ENCODE measurements at regions not wholly inside any gene's neighbourhood (a gene's known extent, or its start where the extent isn't known, plus 50 kb on each side); places are given as distances from the start of the nearest gene placed in this dataset.

DNA sequence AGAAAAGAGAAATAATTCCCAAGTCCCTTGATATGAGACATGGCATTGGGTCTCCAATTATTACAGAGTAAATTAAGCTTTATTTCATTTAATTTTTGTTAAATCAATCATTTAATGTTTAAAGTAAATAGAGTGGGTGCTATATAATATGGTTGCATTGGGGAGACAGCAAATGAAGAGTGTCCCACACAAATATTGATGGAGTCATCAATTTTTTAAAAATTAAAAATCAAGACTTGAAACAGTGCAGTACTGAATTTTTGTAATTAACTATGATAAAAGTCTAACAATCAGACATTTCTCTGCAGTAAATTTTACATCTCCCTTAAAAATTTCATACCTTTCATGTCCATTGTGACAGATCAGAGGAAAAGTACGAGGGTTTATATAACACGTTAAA, 193.9 kb upstream of the ID4 start:
- no peak for DNase-seq

DNA sequence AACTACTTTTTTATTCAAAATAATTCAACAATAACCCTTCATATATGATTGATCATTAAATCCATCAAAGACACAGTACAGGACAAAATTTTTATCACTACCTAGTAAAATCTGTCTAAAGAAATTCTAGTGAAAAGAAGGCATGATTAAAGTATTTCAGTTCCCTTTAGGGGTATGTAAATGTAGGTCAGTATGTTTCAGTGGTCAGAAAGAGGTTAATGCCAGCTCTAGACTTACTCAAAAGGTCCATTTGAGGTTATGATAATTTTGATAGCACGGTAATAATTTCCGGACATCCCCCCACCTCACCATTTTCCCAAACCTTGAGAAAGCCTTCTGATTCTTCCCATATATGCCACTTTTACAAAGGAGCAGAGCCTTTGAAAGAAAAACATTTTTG, 193.5 kb upstream of the ID4 start:
- DNase-seq: no peak

DNA sequence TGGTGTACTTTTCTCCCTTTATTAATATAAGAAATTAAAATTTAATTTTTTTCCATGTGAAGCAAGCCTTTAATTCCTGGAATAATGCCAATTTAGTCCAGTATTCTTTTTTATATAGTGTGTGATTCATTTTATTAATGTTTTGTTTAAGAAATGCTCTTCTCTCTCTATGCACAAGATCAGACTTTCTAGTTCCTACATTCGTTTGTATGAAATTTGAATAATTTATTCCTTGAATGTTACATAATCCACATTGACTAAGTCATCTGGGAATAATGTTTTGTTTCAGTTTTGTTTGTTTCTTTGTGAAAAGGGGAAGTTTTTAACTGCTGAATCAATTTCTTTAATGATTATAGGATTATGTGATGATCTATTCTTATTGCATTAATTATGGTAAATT, 181.4 kb upstream of the ID4 start:
- no peak for DNase-seq

DNA sequence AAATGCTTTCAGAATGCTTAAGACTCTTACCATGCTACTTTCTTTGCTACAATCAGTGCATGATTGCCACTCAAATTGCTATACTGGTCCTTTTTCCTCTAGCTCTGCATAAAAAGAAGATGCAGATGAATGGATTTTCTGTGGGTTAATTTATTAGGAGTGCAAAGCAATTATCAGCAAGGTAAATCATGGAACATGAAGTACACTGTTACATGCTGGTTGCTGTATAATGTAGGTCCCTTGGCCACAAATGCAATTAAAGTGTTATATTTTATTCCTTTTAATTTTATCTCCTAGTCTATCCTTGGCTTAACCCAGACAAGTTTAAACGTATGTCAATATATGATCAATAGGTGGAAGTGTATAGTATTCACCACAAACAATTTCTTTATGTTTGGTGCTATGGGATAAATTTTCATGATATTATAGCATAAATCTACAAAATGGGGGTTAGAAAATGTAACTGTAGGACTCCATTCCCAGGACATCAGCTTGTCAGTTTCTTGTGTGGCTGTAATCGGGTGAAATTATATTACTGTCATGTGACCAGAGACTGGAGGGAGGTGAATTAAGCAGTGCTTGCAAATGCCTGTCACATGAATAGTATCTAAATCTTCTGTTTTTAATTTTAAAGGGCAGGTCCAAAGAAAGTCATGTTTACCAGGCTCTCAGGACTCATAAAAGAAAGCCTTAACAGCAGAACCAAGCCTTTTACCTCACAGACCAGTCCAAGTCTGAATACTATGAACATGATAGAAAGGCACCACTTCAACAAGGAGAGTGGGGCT, 176.9 kb upstream of the ID4 start:
- DNase-seq: peak in 1 of 3 experiments; percentile 3

DNA sequence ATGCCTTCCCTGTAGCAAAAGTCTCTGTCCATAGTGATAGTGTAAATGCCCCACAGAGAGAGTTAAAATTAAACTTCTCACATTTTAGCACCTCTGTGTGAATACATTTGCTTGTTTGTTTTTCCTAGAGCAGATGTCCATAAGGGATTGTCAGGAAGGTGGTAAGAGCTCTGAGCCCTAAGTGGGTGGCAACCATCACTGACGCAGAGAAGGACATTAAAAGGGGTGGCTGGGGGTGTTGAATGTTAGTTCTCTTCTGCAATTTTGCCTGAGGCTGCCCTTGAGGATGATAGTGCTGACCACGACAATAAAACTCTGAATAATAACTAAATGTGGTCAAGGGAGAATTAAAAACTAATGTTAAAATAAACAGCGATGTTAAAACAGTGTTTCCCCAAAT, 174.3 kb upstream of the ID4 start:
- peak in 2 of 3 experiments; percentile 3 to 51 for DNase-seq

DNA sequence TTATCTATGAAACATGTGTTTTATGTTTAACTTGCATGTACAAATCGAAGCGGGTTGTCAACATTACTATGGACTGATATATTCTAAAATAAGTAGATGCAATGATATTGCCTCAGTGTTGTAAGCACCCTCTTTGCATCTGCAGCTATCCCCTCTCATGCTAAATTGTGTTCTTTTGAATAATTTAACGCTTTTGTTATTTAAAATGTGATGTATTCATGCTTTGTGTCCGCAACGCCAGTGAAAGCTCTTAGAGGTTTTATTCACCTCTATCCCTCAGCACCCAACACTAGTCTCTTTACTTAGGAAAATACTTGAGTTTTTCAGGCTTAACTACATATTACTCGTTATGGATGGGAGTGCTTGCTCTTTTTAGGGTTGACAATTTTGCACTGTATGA, 173.7 kb upstream of the ID4 start:
- DNase-seq: peak in 1 of 3 experiments; percentile 34

DNA sequence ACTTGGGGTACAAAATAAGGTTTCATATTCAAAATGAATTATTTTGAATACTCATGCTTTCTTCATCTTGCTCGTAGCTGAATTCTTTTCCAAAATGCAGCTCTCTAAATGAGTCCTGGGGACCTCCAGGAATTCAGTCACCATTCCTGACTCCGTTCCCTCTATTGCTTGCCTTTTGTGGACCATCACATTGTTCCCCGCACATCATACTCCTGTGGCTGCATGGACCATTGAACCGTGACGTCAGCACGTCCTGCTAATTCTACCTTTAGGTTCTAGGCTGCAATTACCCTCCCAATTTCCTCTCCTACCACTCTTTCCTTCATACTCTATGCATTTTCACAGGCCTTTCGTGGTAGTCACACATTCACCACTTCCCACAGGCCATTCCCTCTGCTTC, 173.1 kb upstream of the ID4 start:
- no peak for DNase-seq

DNA sequence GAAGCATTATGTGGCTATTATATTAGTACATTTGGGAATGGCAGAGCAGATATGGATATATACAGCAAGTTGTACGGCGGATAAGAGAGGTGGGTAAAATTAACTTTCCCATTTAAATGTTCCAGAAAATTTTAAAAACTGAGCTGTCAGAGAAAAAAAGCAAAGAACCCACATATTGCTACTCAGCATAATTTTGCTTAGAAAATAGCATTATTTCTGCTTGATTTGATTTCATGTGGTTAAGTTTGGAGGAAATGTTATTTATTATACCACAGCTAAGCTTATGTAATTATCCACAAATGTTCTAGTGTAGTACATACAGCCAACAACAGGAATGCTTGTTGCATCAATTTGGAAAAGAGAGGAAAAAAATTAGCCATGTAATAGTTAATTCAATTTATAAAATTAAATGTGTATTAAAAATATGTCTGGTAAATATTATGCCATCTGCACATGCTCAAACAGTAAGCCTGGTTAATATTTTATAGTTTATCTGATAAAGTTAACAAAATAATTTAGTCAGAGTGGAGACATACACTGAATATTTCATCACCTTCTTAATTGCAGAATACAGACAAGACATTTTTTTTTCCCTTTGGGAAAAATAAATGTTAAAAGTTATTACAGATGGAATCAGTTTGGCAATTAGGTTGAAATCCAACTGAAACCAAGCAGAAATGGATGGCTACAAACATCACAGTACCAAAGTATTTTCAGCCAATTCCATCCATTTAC, 172.1 kb upstream of the ID4 start:
- DNase-seq: no peak

DNA sequence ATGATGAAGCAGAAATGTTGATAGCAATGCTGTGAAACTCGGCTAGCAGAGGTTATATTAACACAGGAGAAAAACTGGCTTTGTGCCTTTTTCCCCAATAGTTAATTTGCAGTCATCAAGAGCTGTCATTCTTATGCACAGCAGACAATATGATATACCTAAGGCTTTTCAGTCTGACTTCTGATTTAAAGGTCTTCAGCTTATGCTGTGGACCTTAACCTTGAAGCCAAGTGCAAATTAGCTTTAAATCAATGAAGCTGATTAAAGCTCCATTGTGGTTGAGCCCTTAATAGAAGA, 171.6 kb upstream of the ID4 start:
- DNase-seq: peak in 2 of 3 experiments; percentile 16 to 62

DNA sequence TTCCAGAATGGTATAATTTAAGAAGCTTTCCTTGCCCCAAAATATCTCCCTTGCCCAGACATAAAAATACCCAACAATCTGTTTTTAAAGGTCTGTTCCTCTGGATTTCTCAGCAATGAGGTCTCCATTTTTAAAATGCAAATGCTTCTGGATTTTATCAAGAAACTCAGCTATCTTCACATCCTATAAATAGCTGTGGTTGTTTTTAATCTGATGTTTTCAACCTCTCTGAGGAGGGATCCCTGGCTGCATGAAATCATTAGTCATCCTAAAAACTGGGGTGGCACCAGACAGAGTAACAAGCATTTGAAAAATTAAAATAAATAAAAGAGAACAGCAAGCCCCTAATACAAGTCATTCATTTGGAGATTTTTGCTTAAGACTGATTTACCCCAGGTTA, 168.5 kb upstream of the ID4 start:
- no peak for DNase-seq

DNA sequence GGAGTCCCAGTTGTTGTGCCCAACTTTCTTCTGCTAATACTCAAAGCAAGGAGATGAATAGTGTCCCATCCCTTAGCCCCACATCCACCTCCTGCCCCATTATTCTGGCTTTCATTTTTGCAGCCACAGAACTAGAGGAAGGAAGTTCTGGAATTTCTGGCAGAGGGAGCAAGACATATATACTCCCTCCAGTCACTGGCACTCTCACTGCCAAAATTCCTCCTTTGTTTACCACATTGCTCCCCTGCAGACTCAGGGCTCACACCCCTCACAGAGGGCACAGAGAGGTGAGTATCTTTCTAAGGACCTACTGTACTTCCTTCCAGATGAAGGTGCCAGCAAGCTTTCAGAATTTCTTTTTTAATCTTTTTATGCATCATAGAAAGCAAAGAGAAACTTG, 168.0 kb upstream of the ID4 start:
- DNase-seq: no peak

DNA sequence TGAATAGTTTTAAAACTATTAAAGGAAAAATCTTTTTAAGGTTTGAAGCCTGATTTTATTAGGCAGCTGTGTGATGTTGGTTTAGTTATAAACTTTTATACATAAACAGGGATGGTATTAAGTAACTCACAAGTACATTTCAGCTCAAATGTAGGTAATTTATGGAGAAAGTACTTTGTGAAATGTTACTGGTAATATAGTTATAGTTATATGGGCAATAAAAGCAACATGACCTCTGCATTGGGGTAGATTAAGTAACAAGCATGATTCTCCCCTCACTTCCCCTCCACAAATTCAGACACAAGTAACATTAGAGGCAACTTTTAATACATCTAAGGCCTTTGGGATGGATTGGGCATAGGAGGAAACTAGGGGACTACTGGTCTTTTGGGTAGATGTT, 154.3 kb upstream of the ID4 start:
- no peak for DNase-seq

DNA sequence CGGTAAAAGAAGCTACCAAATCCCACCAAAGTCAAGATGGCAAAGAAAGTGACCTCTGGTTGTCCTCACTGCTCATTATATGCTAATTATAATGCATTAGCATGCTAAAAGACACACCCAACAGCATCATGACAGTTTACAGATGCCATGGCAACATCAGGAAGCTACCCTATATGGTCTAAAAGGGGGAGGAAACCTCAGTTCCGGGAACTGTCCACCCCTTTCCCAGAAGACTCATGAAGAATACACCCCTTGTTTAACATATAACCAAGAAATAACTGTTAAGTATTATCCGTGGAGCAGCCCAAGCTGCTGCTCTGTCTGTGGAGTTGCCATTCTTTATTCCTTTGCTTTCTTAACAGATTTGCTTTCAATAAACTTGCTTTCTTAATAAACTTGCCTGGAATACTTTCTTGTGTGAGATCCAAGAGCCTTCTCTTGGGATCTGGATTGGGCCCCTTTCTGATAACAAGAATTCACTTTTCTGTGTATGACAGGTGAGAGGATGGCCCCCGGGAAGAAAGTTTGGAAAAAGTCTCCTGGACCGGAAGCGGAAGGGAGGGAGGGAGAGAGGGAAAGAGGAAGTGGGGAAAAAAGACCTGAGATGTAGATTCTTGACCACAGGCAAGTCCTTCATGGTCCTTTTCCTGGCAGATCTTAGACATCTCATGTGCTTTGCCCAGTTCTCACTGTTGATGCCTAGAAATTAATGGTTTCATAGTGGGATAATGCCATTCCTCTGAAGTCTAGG, 146.7 kb upstream of the ID4 start:
- DNase-seq: no peak

DNA sequence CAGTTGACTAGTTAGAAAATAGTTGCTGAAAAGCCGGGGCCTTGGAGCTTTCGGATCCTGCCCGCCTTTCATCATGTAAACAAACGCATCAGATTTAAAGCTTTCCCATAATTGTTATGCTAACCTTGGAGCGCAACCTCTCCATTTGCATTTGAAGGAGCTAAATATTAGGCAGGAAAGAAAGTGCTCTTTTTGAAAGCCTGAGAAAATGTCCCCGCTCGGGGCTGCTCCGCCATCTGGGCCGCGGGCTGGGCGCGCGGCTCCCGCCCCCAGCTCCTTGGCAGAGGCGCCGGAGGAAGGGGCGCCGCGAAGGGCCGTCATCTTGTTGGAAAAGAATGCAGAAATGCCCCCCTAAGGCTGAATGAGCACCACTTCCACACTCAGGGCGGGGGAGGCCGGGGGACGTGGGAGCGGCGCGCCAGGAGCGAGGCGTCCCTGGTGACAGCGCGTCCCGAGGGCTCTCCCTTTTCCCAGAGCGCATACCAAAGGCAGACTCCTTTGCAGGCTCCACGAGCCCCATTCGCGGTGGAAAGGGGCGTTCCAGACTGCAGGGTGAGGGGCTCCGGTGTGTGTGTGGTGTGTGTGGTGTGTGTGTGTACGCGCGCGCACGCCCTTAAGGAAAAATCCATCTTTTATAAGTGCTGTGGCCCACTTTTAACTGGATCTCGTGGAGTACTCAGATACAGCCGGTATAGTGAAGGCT, 145.6 kb upstream of the ID4 start:
- DNase-seq: no peak

DNA sequence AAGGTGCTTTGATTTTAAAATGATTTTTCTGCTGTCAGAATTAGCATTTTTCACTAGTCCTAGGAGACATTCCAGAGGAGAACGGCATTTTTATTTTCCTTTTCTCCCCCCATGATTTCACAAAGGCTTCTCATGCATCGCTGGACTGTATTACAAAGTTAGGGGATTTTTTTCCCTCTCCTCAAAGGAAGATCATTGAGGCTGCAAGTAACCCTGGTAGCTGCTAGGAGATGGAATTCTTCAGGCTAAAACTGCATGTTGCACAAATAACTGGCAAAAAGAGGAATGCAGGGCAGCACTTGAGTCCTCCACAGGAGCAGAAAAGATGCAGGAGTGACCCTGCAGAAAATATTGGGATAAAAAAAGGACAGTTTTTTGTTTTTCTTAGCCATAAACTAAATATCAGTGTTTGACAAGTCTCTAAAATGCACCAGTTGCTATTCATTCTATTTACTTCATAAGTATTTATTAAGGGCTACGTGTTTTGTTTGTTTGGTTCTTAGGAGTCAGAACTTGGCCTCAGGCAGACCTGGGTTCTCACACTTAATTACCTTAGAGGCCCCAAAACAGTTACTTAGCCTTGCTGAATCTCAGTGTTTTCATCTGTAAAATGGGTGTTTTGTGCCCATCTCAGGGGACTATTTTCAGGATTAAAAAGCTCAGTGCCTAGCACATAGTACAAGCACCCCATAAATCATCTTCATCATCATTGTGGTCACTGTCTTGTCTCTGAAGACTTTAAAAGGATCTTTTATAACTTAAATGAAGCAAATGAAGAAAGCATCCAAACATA, 144.5 kb upstream of the ID4 start:
- no peak for DNase-seq

DNA sequence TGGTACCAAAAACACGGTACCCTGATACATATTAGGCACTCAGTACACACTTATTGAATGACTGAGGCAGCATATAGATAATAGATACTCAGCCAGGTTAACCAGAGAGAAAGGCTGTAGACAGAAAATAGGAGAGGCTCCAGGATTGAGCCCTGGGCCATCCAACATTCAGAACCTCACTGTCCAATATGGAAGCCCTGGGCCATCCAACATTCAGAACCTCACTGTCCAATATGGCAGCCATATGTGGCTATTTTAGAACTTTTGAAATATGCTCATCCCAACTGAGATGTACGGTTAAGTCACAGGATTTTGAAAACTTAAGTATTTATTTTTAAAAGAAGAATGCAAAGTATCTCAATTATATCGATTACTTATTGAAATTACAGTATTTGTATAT, 142.5 kb upstream of the ID4 start:
- DNase-seq: peak in 1 of 3 experiments; percentile 51

DNA sequence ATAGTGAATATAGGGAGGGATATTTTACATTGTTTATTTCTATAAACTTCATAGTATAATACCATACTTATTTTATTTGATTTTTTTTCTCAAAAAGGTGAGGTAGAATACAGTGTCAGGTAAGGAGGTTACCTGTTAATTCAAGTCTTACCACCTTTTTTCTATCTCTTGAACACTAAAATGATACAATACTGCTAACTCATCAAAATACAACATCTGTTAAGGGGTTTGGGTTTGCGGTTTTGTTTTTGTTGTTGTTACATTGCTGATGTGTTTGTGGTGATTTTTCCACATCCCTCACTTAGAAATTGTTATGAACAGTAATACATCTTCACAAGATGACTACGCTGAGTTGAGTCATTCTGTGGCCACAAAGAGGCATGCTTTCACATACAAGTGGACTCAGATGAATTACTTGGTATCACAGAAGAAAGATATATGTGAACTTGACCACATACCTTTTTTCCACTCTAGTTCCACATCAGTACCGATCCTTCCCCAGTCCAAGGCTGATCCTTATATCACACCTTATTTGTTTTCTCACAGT, 139.4 kb upstream of the ID4 start:
- DNase-seq: peak in 1 of 3 experiments; percentile 11

DNA sequence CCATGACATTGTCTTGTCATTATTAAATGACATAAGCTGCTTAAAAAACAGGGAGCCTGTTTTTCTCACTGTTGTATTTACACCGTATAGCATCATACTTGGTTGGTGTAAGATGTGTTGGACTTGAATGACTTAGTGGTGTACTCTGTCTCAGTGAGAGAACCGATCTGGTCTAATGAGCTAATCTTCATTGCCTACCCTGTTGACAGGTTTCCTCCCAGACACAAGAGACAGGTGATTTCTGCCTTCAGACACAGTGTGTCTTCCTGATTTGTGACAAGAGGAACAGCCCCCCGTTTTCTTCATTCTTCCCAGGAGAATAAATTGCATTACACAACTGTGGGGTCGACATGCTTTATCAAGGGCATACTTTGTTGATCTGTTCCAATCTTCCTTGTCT, 137.2 kb upstream of the ID4 start:
- DNase-seq: no peak

DNA sequence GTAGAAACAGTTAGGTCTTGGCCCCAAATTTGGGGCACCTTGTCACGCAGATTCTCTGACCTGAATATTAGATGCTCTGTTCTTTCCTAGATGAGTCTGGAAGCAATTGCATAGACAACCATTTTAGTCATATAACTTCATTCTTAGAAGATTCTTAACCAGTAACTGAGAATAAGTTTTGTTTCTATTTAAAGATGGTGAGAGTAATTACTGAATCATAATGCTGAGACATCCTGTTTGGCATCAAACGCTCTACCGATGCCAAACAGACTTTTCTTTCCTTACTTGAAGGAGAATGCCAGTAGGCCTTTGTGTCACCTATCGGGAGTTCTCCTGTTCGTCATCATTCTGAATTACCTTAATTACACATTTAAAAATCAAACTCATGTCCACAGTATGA, 131.6 kb upstream of the ID4 start:
- no peak for DNase-seq

DNA sequence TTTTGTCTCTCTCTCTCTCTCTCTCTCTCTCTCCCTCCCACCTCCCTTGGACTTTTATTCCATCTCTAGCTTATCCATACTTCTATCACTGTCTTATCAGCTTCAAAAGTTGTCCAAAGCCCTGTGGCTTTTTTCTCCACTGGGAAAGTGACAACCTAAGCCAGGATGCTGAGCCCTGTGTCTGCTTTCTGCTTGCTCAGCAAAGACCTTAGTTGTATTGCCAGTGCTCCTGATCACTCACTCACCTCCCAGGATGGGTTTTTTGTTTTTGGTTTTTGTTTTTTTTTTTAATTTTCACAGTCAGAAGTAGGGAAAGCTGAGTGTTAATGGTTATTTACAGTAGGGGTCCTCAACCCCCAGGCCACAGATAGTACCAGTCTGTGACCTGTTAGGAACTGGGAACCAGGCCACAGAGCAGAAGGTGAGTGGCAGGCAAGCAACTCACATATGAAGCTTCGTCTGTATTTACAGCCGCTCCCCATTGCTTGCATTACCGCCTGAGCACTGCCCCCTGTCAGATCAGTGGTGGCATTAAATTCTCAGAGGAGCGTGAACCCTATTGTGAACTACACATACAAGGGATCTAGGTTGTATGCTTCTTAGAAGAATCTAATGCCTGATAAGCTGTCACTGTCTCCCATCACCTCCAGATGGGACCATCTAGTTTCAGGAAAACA, 125.0 kb upstream of the ID4 start:
- DNase-seq: no peak

DNA sequence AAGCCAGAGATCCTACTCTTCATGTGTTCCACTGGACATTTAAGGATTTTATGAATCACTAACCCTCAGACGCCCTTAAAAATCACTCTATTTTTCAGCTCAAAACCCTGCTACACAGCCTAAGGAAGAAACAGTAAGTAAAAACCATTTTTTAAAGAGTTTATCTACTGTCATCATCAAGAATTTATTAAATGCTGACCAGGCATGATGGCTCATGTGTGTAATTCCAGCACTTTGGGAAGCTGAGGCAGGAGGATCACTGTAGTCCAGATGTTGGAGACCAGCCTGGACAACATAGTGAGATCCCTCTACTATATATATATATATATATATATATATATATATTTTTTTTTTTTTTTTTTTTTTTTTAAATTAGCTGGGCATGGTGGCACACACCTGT, 124.2 kb upstream of the ID4 start:
- DNase-seq: no peak

DNA sequence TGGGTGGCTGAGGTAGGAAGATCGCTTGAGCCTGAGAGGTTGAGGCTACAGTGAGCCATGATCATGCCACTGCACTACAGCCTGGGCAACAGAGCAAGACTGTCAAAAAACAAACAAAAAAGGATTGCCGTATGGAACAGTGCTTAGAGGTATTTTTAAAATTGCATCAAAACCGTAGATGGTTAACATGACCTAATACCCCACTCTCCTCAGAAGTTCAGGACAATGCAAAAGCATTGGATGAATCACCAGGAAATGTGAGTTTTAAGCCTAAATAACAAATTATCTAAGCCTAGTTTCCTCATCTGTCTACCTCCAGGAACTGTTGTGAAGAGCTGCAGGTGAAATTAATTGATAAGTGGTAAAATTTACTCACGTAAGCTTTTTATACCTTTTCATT, 123.8 kb upstream of the ID4 start:
- no peak for DNase-seq

All from NCI-H1417 (cell line).